KMS-11 (cell line): ENCODE measurements at regions not wholly inside any gene's neighbourhood (a gene's known extent, or its start where the extent isn't known, plus 50 kb on each side); places are given as distances from the start of the nearest gene placed in this dataset.

Experiments
- H2AFZ ChIP-seq: fragments of 200-600 bp; sonication (generic); 2 replicates; pipeline ENCODE4 v1.6.1; 2016; ENCODE audit warnings: antibody characterized with exemption, mixed run types, low read depth
- H3K27ac ChIP-seq: fragments of 200-600 bp; sonication (generic); 2 replicates; pipeline ENCODE4 v1.6.1; 2016; ENCODE audit warnings: mild to moderate bottlenecking, mixed run types
- H3K27me3 ChIP-seq: fragments of 200-600 bp; sonication (generic); 2 replicates; pipeline ENCODE4 v1.6.1; 2017; ENCODE audit warnings: mild to moderate bottlenecking, low read depth, mixed run types, moderate library complexity; ENCODE audit not compliant: insufficient read depth
- H3K36me3 ChIP-seq: fragments of 200-600 bp; sonication (generic); 2 replicates; pipeline ENCODE4 v1.6.1; 2017; ENCODE audit warnings: mild to moderate bottlenecking, mixed run types; ENCODE audit not compliant: insufficient read depth
- H3K4me1 ChIP-seq: fragments of 200-600 bp; sonication (generic); 2 replicates; pipeline ENCODE4 v1.6.1; 2016; ENCODE audit warnings: mild to moderate bottlenecking, low read depth, mixed run types; ENCODE audit not compliant: poor library complexity, severe bottlenecking
- H3K4me2 ChIP-seq: fragments of 200-600 bp; sonication (generic); 2 replicates; pipeline ENCODE4 v1.7.0; 2016; ENCODE audit warnings: mild to moderate bottlenecking, mixed run types
- H3K4me3 ChIP-seq: fragments of 200-600 bp; sonication (generic); IDR thresholded peaks from 2 replicates; pipeline ENCODE4 v1.6.1; 2017; ENCODE audit warnings: low read depth, low read length, mixed read lengths; ENCODE audit not compliant: insufficient read depth
- H3K79me2 ChIP-seq: fragments of 200-600 bp; sonication (generic); 2 replicates; pipeline ENCODE4 v1.6.1; 2016; ENCODE audit warnings: low read depth, mixed run types; ENCODE audit not compliant: insufficient read depth
- H3K9ac ChIP-seq: fragments of 200-600 bp; sonication (generic); 2 replicates; pipeline ENCODE4 v1.6.1; 2016; ENCODE audit warnings: mild to moderate bottlenecking, mixed run types
- H4K20me1 ChIP-seq: fragments of 200-600 bp; sonication (generic); 2 replicates; pipeline ENCODE4 v1.6.1; 2016; ENCODE audit warnings: mild to moderate bottlenecking, mixed run types; ENCODE audit not compliant: insufficient read depth
- TF ChIP-seq, protein P1 (sequence below): fragments of 200-600 bp; sonication (generic); conservative IDR thresholded peaks from 2 replicates; pipeline ENCODE4 v1.6.1; 2017; ENCODE audit warnings: low read depth, mild to moderate bottlenecking, antibody characterized with exemption, low read length, moderate library complexity, mixed read lengths

DNA sequence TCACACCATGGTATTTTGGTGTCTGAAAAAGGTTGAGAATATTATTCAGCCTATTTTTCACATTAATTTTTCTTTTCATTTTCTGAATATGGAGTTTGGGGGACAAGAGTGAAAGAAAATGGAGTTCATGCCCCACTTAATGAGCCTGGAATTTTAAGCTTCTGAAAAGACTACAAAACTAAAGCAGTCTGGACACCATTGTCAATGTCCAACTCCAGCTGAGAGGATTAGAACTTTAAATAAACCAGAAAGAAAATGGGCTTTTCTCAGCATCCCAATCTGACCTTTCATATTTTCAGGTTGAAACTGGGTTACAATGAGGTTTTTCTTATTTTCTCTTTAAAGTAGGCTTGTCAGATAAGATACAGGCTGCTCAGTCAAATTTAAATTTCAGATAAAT lies 207.7 kb downstream of the SLC6A15 start:
- TF ChIP-seq, protein P1, sequence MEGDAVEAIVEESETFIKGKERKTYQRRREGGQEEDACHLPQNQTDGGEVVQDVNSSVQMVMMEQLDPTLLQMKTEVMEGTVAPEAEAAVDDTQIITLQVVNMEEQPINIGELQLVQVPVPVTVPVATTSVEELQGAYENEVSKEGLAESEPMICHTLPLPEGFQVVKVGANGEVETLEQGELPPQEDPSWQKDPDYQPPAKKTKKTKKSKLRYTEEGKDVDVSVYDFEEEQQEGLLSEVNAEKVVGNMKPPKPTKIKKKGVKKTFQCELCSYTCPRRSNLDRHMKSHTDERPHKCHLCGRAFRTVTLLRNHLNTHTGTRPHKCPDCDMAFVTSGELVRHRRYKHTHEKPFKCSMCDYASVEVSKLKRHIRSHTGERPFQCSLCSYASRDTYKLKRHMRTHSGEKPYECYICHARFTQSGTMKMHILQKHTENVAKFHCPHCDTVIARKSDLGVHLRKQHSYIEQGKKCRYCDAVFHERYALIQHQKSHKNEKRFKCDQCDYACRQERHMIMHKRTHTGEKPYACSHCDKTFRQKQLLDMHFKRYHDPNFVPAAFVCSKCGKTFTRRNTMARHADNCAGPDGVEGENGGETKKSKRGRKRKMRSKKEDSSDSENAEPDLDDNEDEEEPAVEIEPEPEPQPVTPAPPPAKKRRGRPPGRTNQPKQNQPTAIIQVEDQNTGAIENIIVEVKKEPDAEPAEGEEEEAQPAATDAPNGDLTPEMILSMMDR: no peak
- Histone ChIP-seq H3K4me1 (no peaks in the 10 kb centered on the region), H3K36me3 (no peaks in the 10 kb centered on the region), H3K27me3 (no peaks in the 10 kb centered on the region), H3K4me3 (no peak overlapping the region), H3K27ac (no peak overlapping the region), H3K79me2 (no peaks in the 10 kb centered on the region), H3K4me2 (no peak overlapping the region), H3K9ac (no peak overlapping the region), H2AFZ (no peak overlapping the region), H4K20me1 (no peaks in the 10 kb centered on the region)

DNA sequence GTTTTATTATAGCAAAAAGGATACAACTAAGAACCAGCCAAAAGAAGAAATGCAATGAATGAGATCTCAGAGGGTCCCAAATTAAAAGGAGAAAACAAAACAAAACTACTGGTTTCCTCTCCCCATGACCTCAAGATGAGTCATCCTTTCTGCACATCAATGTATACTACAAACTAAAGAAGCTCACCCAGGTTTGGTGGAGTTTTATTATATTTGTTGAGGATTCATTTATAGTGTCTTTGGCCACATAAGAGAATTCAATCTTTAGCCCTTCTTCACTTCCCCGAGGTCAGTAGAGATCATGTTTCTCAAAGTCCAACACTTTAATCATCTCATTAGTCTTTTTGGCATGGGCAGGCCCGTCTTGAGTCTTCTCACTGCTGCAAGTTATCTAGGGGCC lies 210.6 kb downstream of the SLC6A15 start:
- H3K4me1 ChIP-seq: no peaks in the 10 kb centered on the region

DNA sequence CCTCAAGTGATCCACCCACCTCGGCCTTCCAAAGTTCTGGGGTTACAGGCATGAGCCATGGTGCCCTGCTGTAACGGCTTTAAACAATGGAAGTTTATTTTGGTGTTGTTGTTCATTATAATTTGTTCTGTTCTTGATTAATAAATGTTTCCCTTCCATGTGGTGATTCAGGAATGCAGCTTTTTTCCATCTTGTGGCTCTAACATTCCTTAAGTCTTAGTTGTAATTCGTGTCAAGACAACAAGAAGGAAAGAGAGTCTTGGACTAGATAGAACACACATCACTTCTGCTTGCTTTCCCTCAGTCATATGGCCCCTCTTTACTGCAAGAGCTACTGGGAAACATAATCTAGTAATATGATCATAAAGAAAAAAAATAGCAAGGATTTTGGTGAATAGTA lies 211.6 kb downstream of the SLC6A15 start:
- Histone ChIP-seq H3K9ac (no peak overlapping the region), H3K79me2 (no peaks in the 10 kb centered on the region), H3K4me3 (no peak overlapping the region), H3K27ac (no peak overlapping the region), H3K27me3 (no peaks in the 10 kb centered on the region), H3K36me3 (no peaks in the 10 kb centered on the region), H3K4me1 (no peaks in the 10 kb centered on the region), H2AFZ (no peak overlapping the region), H3K4me2 (no peak overlapping the region), H4K20me1 (no peaks in the 10 kb centered on the region)
- TF ChIP-seq, protein P1: no peak

More for the DNA sequence above, 210.6 kb downstream of the SLC6A15 start:
- H3K9ac ChIP-seq: no peak overlapping the region
- no peak overlapping the region for H3K4me3 ChIP-seq
- no peaks in the 10 kb centered on the region for H3K27me3 ChIP-seq
- no peaks in the 10 kb centered on the region for H4K20me1 ChIP-seq
- H2AFZ ChIP-seq: no peak overlapping the region
- TF ChIP-seq, protein P1: no peak
- H3K4me2 ChIP-seq: no peak overlapping the region
- H3K27ac ChIP-seq: no peak overlapping the region
- no peaks in the 10 kb centered on the region for H3K36me3 ChIP-seq
- no peaks in the 10 kb centered on the region for H3K79me2 ChIP-seq

DNA sequence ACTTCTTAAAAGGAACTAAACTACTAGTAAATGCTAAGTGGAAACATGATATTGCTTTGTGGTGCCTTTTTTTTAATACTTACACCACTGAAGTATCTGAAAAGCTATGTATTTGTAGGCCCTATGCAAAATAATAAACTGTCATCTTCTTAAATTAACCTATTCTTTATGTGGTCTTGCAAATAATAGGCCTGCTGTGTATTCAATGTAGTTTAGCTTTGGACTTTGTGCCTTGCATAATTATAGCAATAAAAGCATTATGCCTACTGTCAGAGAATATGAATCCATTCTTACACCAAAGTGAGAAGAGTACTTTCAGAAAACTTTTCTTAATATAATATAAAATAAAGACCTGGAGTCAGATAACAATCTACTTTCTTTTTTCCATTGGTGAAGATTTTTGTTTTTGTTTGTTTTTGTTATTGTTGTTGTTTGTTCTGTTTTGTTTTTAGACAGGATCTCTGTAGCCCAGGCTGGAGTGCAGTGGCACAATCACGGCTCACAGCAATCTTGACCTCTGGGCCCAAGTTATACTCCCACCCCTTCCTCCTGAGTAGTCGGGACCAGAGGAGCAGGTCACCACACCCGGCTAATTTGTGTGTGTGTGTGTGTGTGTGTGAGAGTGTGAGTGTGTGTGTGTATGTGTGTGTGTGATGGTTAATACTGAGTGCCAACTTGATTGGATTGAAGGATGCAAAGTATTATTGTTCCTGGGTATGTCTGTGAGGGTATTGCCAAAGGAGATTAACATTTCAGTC lies 213.8 kb downstream of the SLC6A15 start:
- Histone ChIP-seq H3K4me1 (no peaks in the 10 kb centered on the region), H3K79me2 (no peaks in the 10 kb centered on the region), H3K9ac (no peak overlapping the region), H4K20me1 (no peaks in the 10 kb centered on the region), H3K27ac (no peak overlapping the region), H2AFZ (no peak overlapping the region), H3K4me2 (no peak overlapping the region), H3K27me3 (no peaks in the 10 kb centered on the region), H3K36me3 (no peaks in the 10 kb centered on the region), H3K4me3 (no peak overlapping the region)
- TF ChIP-seq, protein P1: no peak
